ENCODE measurements at regions not wholly inside any gene's neighbourhood (a gene's known extent, or its start where the extent isn't known, plus 50 kb on each side); places are given as distances from the start of the nearest gene placed in this dataset.

DNA sequence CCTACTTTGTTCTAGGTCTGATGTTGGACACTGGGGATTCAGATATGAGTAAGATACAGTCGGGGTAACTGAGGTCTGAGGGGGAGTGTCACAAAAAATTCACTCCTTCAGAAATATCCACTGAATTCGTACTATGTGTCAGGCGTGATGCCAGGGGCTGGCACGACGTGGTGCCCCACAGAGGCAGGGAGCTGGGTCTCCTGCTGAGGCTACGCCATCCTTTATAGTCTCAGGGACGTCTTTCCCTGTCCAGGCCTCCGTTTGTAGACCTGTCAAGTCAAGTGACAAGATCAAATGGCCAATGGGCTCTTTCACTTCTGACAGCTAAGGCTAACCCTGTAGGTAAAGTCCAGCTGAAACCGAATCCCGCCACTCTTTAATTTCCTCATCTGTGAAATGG, 118.8 kb upstream of the SMIM23 start:
- no peak for TF ChIP-seq POLR2AphosphoS5 (IDR thresholded peaks at IDR 0.05)
- no peak for TF ChIP-seq CTCF (IDR thresholded peaks at IDR 0.05; ENCODE audit: poor library complexity, severe bottlenecking)

Measured in neural cell (in vitro differentiated cells).